Neural cell (in vitro differentiated cells): ENCODE measurements at regions not wholly inside any gene's neighbourhood (a gene's known extent, or its start where the extent isn't known, plus 50 kb on each side); places are given as distances from the start of the nearest gene placed in this dataset.

Experiments used
- H2AFZ ChIP-seq: fragments of 200-600, 300-800 bp; sonication (generic), shearing (Covaris generic); 2 replicates; pipeline ENCODE4 v1.6.0; 2014; ENCODE audit warnings: low read depth, mild to moderate bottlenecking, antibody characterized with exemption, low read length, moderate library complexity
- H3F3A ChIP-seq: fragments of 200-600 bp; shearing (Covaris generic); 2 replicates; pipeline ENCODE4 v1.6.1; 2016; ENCODE audit warnings: mild to moderate bottlenecking, moderate library complexity, mixed read lengths, antibody characterized with exemption, low read length; ENCODE audit not compliant: insufficient read depth, poor library complexity, severe bottlenecking
- H3K27ac ChIP-seq: fragments of 200-600, 300-800 bp; sonication (generic), shearing (Covaris generic); 2 replicates; pipeline ENCODE4 v1.5.1; 2014; ENCODE audit warnings: mild to moderate bottlenecking, low read length, moderate library complexity
- H3K27me3 ChIP-seq: fragments of 300-800, 200-600 bp; sonication (generic), shearing (Covaris generic); 2 replicates; pipeline ENCODE4 v1.6.0; 2014; ENCODE audit warnings: mild to moderate bottlenecking, low read depth, low read length, moderate library complexity; ENCODE audit not compliant: insufficient read depth
- H3K36me3 ChIP-seq: fragments of 300-800, 200-600 bp; sonication (generic), shearing (Covaris generic); 2 replicates; pipeline ENCODE4 v1.5.1; 2014; ENCODE audit warnings: mild to moderate bottlenecking, antibody characterized with exemption, low read length, moderate library complexity; ENCODE audit not compliant: insufficient read depth
- H3K4me2 ChIP-seq: fragments of 300-800, 200-600 bp; sonication (generic), shearing (Covaris generic); 2 replicates; pipeline ENCODE4 v1.6.0; 2014; ENCODE audit warnings: mild to moderate bottlenecking, low read length
- H3K4me3 ChIP-seq: fragments of 300-800, 200-600 bp; sonication (generic), shearing (Covaris generic); 2 replicates; pipeline ENCODE4 v1.5.1; 2014; ENCODE audit warnings: mild to moderate bottlenecking, low read length, moderate library complexity
- H3K79me2 ChIP-seq: fragments of 200-600 bp; shearing (Covaris generic); replicated peaks from 2 replicates; pipeline ENCODE4 v1.6.0; 2014; ENCODE audit warnings: mild to moderate bottlenecking, low read length, moderate library complexity; ENCODE audit not compliant: insufficient read depth
- H3K9ac ChIP-seq: fragments of 300-800, 200-600 bp; sonication (generic), shearing (Covaris generic); 2 replicates; pipeline ENCODE4 v1.6.1; 2016; ENCODE audit warnings: mild to moderate bottlenecking, low read length, mixed read lengths
- H3K9me2 ChIP-seq: fragments of 200-600 bp; shearing (Covaris generic); 2 replicates; pipeline ENCODE4 v1.6.1; 2016; ENCODE audit warnings: mild to moderate bottlenecking, low read length, mixed read lengths; ENCODE audit not compliant: insufficient read depth
- H3K9me3 ChIP-seq: fragments of 200-600, 300-800 bp; sonication (generic), shearing (Covaris generic); 2 replicates; pipeline ENCODE4 v1.6.1; 2016; ENCODE audit warnings: mild to moderate bottlenecking, mixed run types, low read length, moderate library complexity, mixed read lengths
- H4K20me1 ChIP-seq: fragments of 200-600 bp; shearing (Covaris generic); 2 replicates; pipeline ENCODE4 v1.6.1; 2016; ENCODE audit warnings: mild to moderate bottlenecking, mixed run types; ENCODE audit not compliant: insufficient read depth
- CTCF ChIP-seq: fragments of 450-650 bp; IDR thresholded peaks from 2 replicates; pipeline ENCODE4 v1.5.1; 2014; ENCODE audit warnings: antibody characterized with exemption, mild to moderate bottlenecking, moderate library complexity; ENCODE audit not compliant: poor library complexity, severe bottlenecking
- EP300 ChIP-seq: fragments of 450-650 bp; conservative IDR thresholded peaks from 2 replicates; pipeline ENCODE4 v1.6.1; 2014; ENCODE audit warnings: antibody characterized with exemption, mild to moderate bottlenecking, moderate library complexity; ENCODE audit not compliant: poor library complexity, severe bottlenecking
- EZH2 ChIP-seq: fragments of 200-600, 300-800 bp; shearing (Covaris generic), sonication (generic); IDR thresholded peaks from 2 replicates; pipeline ENCODE4 v1.6.1; 2014; ENCODE audit warnings: antibody characterized with exemption, low read length, borderline replicate concordance, mild to moderate bottlenecking; ENCODE audit not compliant: insufficient read depth, poor library complexity, severe bottlenecking
- MXI1 ChIP-seq: fragments of 450-650 bp; conservative IDR thresholded peaks from 2 replicates; pipeline ENCODE4 v1.6.1; 2014; ENCODE audit warnings: antibody characterized with exemption, mild to moderate bottlenecking; ENCODE audit not compliant: poor library complexity, severe bottlenecking
- POLR2AphosphoS5 ChIP-seq: IDR thresholded peaks from 2 replicates; pipeline ENCODE4 v1.6.1; 2012
- RAD21 ChIP-seq: fragments of 450-650 bp; conservative IDR thresholded peaks from 2 replicates; pipeline ENCODE4 v1.6.1; 2014; ENCODE audit warnings: antibody characterized with exemption, mild to moderate bottlenecking, moderate library complexity
- REST ChIP-seq: IDR thresholded peaks from 2 replicates; pipeline ENCODE4 v1.6.1; 2012; ENCODE audit warnings: borderline replicate concordance
- SMC3 ChIP-seq: fragments of 450-650 bp; conservative IDR thresholded peaks from 2 replicates; pipeline ENCODE4 v1.6.1; 2014; ENCODE audit warnings: antibody characterized with exemption, mild to moderate bottlenecking, moderate library complexity; ENCODE audit not compliant: poor library complexity
- TAF1 ChIP-seq: IDR thresholded peaks from 2 replicates; pipeline ENCODE4 v1.6.1; 2012; ENCODE audit warnings: low read depth

- H3K36me3 ChIP-seq: no peaks in the 10 kb centered on the region
- no peaks in the 10 kb centered on the region for H3K27me3 ChIP-seq
- no peaks in the 10 kb centered on the region for H4K20me1 ChIP-seq
- no peaks in the 10 kb centered on the region for H3K9me3 ChIP-seq
- H3K9ac ChIP-seq: no peak overlapping the region
- H2AFZ ChIP-seq: no peak overlapping the region
- no peak for TF ChIP-seq SMC3
- TF ChIP-seq CTCF: no peak
- no peak for TF ChIP-seq EZH2
- TF ChIP-seq POLR2AphosphoS5: no peak
- TF ChIP-seq REST: no peak
- no peak for TF ChIP-seq TAF1
- no peak for TF ChIP-seq MXI1
- no peak for TF ChIP-seq EP300
- TF ChIP-seq RAD21: no peak
- H3F3A ChIP-seq: peaks cover 3% of the 10 kb centered on the region
- H3K27ac ChIP-seq: no peak overlapping the region
- no peak overlapping the region for H3K4me2 ChIP-seq
- H3K4me3 ChIP-seq: no peak overlapping the region
- H3K79me2 ChIP-seq: no peaks in the 10 kb centered on the region
- no peaks in the 10 kb centered on the region for H3K9me2 ChIP-seq
Observed at GRCh38 chr16:52958951-52959350, 93.7 kb downstream of the CHD9NB start.

- no peaks in the 10 kb centered on the region for H4K20me1 ChIP-seq
- no peak overlapping the region for H3K27ac ChIP-seq
- H3K9me2 ChIP-seq: no peaks in the 10 kb centered on the region
- H3K36me3 ChIP-seq: no peaks in the 10 kb centered on the region
- no peaks in the 10 kb centered on the region for H3K27me3 ChIP-seq
- TF ChIP-seq TAF1 (no peak), REST (no peak), EP300 (no peak), POLR2AphosphoS5 (no peak), CTCF (no peak), EZH2 (no peak), SMC3 (no peak), MXI1 (no peak), RAD21 (no peak)
- H2AFZ ChIP-seq: no peak overlapping the region
- H3K4me2 ChIP-seq: no peak overlapping the region
- H3K79me2 ChIP-seq: no peaks in the 10 kb centered on the region
- no peaks in the 10 kb centered on the region for H3K9me3 ChIP-seq
- no peak overlapping the region for H3K9ac ChIP-seq
- no peak overlapping the region for H3K4me3 ChIP-seq
- no peaks in the 10 kb centered on the region for H3F3A ChIP-seq
Observed at GRCh38 chr16:52957199-52957598, 95.5 kb downstream of the CHD9NB start.
